Ectodermal cell (in vitro differentiated cells): ENCODE measurements at regions not wholly inside any gene's neighbourhood (a gene's known extent, or its start where the extent isn't known, plus 50 kb on each side); places are given as distances from the start of the nearest gene placed in this dataset.

Experiments used
- H3K27ac ChIP-seq: 2 replicates; pipeline ENCODE4 v1.7.0; 2013; ENCODE audit warnings: mild to moderate bottlenecking, low read depth, low read length; ENCODE audit not compliant: insufficient read depth, poor library complexity, severe bottlenecking
- H3K27me3 ChIP-seq: 2 replicates; pipeline ENCODE4 v1.7.0; 2013; ENCODE audit warnings: mild to moderate bottlenecking, low read length; ENCODE audit not compliant: insufficient read depth, control insufficient read depth, poor library complexity, severe bottlenecking
- H3K36me3 ChIP-seq: one replicate; pipeline ENCODE4 v1.7.0; 2013; ENCODE audit warnings: low read length; ENCODE audit not compliant: control insufficient read depth, insufficient read depth
- H3K4me1 ChIP-seq: one replicate; pipeline ENCODE4 v1.7.0; 2013; ENCODE audit warnings: low read length; ENCODE audit not compliant: control insufficient read depth, insufficient read depth
- H3K4me3 ChIP-seq: 2 replicates; pipeline ENCODE4 v1.7.0; 2013; ENCODE audit warnings: low read depth, low read length, control low read depth; ENCODE audit not compliant: insufficient read depth
- H3K9me3 ChIP-seq: 2 replicates; pipeline ENCODE4 v1.7.0; 2013; ENCODE audit warnings: mild to moderate bottlenecking, low read length, moderate library complexity; ENCODE audit not compliant: control insufficient read depth
- WGBS, 2 experiments: methylation state at CpG; one replicate each; pipeline ENCODE4 v1.1.7; 2013; ENCODE audit warnings: missing lambda C conversion rate in 2 of 2; 5-methylcytosine and 5-hydroxymethylcytosine counted together

- no peaks in the 10 kb centered on the region for H3K9me3 ChIP-seq
- no peaks in the 10 kb centered on the region for H3K36me3 ChIP-seq
- WGBS, 2 experiments, result 93 to 98% methylated on average over 1 of the region's 2 CpGs
- no peaks in the 10 kb centered on the region for H3K4me1 ChIP-seq
- H3K27ac ChIP-seq, result no peak overlapping the region
- no peaks in the 10 kb centered on the region for H3K27me3 ChIP-seq
- H3K4me3 ChIP-seq, result no peak overlapping the region
These were observed 144.1 kb upstream of the ADAMTS5 start for GRCh38 chr21:27110956-27111355.

- Histone ChIP-seq H3K4me3 (no peak overlapping the region), H3K27ac (no peak overlapping the region), H3K27me3 (no peaks in the 10 kb centered on the region), H3K36me3 (no peaks in the 10 kb centered on the region), H3K9me3 (no peaks in the 10 kb centered on the region), H3K4me1 (no peaks in the 10 kb centered on the region)
- 100% methylated on average over 2 of the region's 2 CpGs; no CpG with 5 or more reads in 1 of the 2 experiments for WGBS, 2 experiments
These were observed 141.8 kb upstream of the ADAMTS5 start for GRCh38 chr21:27108701-27109100.

- no peaks in the 10 kb centered on the region for H3K4me1 ChIP-seq
- no peaks in the 10 kb centered on the region for H3K27me3 ChIP-seq
- no peak overlapping the region for H3K27ac ChIP-seq
- WGBS, 2 experiments, result no CpG with 5 or more reads among the region's 1 CpG
- H3K9me3 ChIP-seq, result no peaks in the 10 kb centered on the region
- H3K36me3 ChIP-seq, result no peaks in the 10 kb centered on the region
- H3K4me3 ChIP-seq, result no peak overlapping the region
These were observed 141.3 kb upstream of the ADAMTS5 start for GRCh38 chr21:27108228-27108627.

- no peaks in the 10 kb centered on the region for H3K9me3 ChIP-seq
- H3K36me3 ChIP-seq, result no peaks in the 10 kb centered on the region
- no peaks in the 10 kb centered on the region for H3K4me1 ChIP-seq
- no peak overlapping the region for H3K4me3 ChIP-seq
- no peaks in the 10 kb centered on the region for H3K27me3 ChIP-seq
- WGBS, 2 experiments, result 85 to 95% methylated on average over 3 to 5 of the region's 5 CpGs
- H3K27ac ChIP-seq, result no peak overlapping the region
These were observed 138.1 kb upstream of the ADAMTS5 start for GRCh38 chr21:27104846-27105431.

- Histone ChIP-seq H3K27ac (no peak overlapping the region), H3K27me3 (no peaks in the 10 kb centered on the region), H3K36me3 (no peaks in the 10 kb centered on the region), H3K9me3 (no peaks in the 10 kb centered on the region), H3K4me3 (no peak overlapping the region), H3K4me1 (no peaks in the 10 kb centered on the region)
These were observed 136.9 kb upstream of the ADAMTS5 start for GRCh38 chr21:27103768-27104167.

GRCh38 chr21:27101523-27101922, 134.6 kb upstream of the ADAMTS5 start:
- no CpG with 5 or more reads among the region's 1 CpG for WGBS, 2 experiments
- Histone ChIP-seq H3K4me1 (no peaks in the 10 kb centered on the region), H3K4me3 (no peak overlapping the region), H3K27ac (no peak overlapping the region), H3K9me3 (no peaks in the 10 kb centered on the region), H3K27me3 (no peaks in the 10 kb centered on the region), H3K36me3 (no peaks in the 10 kb centered on the region)

GRCh38 chr21:27094184-27094948, 127.5 kb upstream of the ADAMTS5 start:
- 88 to 91% methylated on average over 4 to 5 of the region's 5 CpGs for WGBS, 2 experiments

GRCh38 chr21:27086630-27087029, 119.7 kb upstream of the ADAMTS5 start:
- no peaks in the 10 kb centered on the region for H3K27me3 ChIP-seq
- H3K4me3 ChIP-seq, result no peak overlapping the region
- H3K36me3 ChIP-seq, result no peaks in the 10 kb centered on the region
- no peaks in the 10 kb centered on the region for H3K4me1 ChIP-seq
- no peaks in the 10 kb centered on the region for H3K9me3 ChIP-seq
- no CpG with 5 or more reads among the region's 2 CpGs for WGBS, 2 experiments
- H3K27ac ChIP-seq, result no peak overlapping the region

More at GRCh38 chr21:27094184-27094948, 127.5 kb upstream of the ADAMTS5 start:
- Histone ChIP-seq H3K4me1 (no peaks in the 10 kb centered on the region), H3K27ac (no peak overlapping the region), H3K27me3 (no peaks in the 10 kb centered on the region), H3K4me3 (no peak overlapping the region), H3K36me3 (no peaks in the 10 kb centered on the region), H3K9me3 (no peaks in the 10 kb centered on the region)

- Histone ChIP-seq H3K4me3 (no peak overlapping the region), H3K27me3 (no peaks in the 10 kb centered on the region), H3K27ac (no peak overlapping the region), H3K9me3 (no peaks in the 10 kb centered on the region), H3K4me1 (no peaks in the 10 kb centered on the region), H3K36me3 (no peaks in the 10 kb centered on the region)
- 89 to 96% methylated on average over 3 to 5 of the region's 6 CpGs for WGBS, 2 experiments
These were observed 119.3 kb upstream of the ADAMTS5 start for GRCh38 chr21:27086186-27086585.

GRCh38 chr21:27085387-27085786, 118.5 kb upstream of the ADAMTS5 start:
- H3K27ac ChIP-seq, result no peak overlapping the region
- H3K4me1 ChIP-seq, result no peaks in the 10 kb centered on the region
- H3K27me3 ChIP-seq, result no peaks in the 10 kb centered on the region
- no peaks in the 10 kb centered on the region for H3K9me3 ChIP-seq
- WGBS, 2 experiments, result 100% methylated on average over 1 of the region's 1 CpG
- no peak overlapping the region for H3K4me3 ChIP-seq
- no peaks in the 10 kb centered on the region for H3K36me3 ChIP-seq
